K562 (cell line): ENCODE measurements at regions not wholly inside any gene's neighbourhood (a gene's known extent, or its start where the extent isn't known, plus 50 kb on each side); places are given as distances from the start of the nearest gene placed in this dataset.

Source experiments
- ATAC-seq: fragments of 200-7000 bp; cut with Tn5 transposase; 3 replicates; pipeline ENCODE4 v1.9.1; 2020; ENCODE audit warnings: moderate library complexity
- BruUV-seq: library from RNA; stranded (reverse); fragments of 400-500 nt; replicated peaks from 2 replicates; lab custom pipeline; 2021; lab: Mats Ljungman, UMichigan
- CTCF ChIA-PET: fragments of 300-600 bp; formaldehyde crosslinking; extraction: SDS; loops from one replicate; lab custom pipeline; 2021; ENCODE audit warnings: low intra/inter-chr PET ratio; lab: Yijun Ruan, JAX
- POLR2A ChIA-PET: fragments of 300-600, 350-650 bp; sonication (Branson Sonifier 250); formaldehyde crosslinking; extraction: SDS; loops from one replicate; lab custom pipeline; 2021; ENCODE audit warnings: antibody characterized with exemption, inconsistent platforms; lab: Yijun Ruan, JAX
- DNase-seq, 4 experiments: peaks; one replicate each; pipeline versions ENCODE4 v3.0.0 to v3.0.0-alpha.2; 2011 to 2018; ENCODE audit warnings: low spot score in 3 of 4, mixed read lengths in 3 of 4; ENCODE audit errors: extremely low read depth in 1 of 4
- FAIRE-seq: peaks from 2 replicates; lab custom pipeline; 2011; peaks lifted over from hg19 to GRCh38; lab: Jason Lieb, UNC
- H2AFZ ChIP-seq: 2 replicates; pipeline ENCODE4 v1.6.0; 2011; ENCODE audit warnings: low read depth, low read length, control low read depth, inconsistent platforms
- H3K27ac ChIP-seq: fragments of 200-600 bp; 3 replicates; pipeline ENCODE4 v1.8.0; 2011; ENCODE audit warnings: low read depth, mild to moderate bottlenecking, control low read depth, inconsistent platforms, low read length, moderate library complexity, mixed read lengths; ENCODE audit errors: extremely low read depth
- H3K27me3 ChIP-seq, 2 experiments: fragments of 300-600 bp in 1 of 2; 2 replicates in 1 of 2; 3 replicates in 1 of 2; pipeline versions ENCODE4 v1.6.0 to v1.8.0; 2011; ENCODE audit warnings: inconsistent platforms in 2 of 2, low read length in 2 of 2, mild to moderate bottlenecking in 1 of 2, mixed read lengths in 1 of 2, moderate library complexity in 1 of 2; ENCODE audit not compliant: control insufficient read depth in 2 of 2, insufficient read depth in 2 of 2
- H3K36me3 ChIP-seq: fragments of 300-600 bp; 3 replicates; pipeline ENCODE4 v1.8.0; 2011; ENCODE audit warnings: mild to moderate bottlenecking, low read length, inconsistent platforms; ENCODE audit not compliant: control insufficient read depth, insufficient read depth
- H3K4me1 ChIP-seq, 2 experiments: fragments of 200-600 bp in 1 of 2; replicated peaks in 1 of 2; 2 replicates in 1 of 2; 3 replicates in 1 of 2; pipeline versions ENCODE4 v1.5.1 to v1.8.0; 2011; ENCODE audit warnings: inconsistent platforms in 2 of 2, low read length in 2 of 2, mild to moderate bottlenecking in 1 of 2, mixed read lengths in 1 of 2, moderate library complexity in 1 of 2; ENCODE audit not compliant: control insufficient read depth in 2 of 2, insufficient read depth in 2 of 2
- H3K4me2 ChIP-seq: 2 replicates; pipeline ENCODE4 v1.6.1; 2011; ENCODE audit warnings: low read length, control low read depth, inconsistent platforms, mixed read lengths; ENCODE audit not compliant: insufficient read depth
- H3K4me3 ChIP-seq: fragments of 200-600 bp; sonication (generic), shearing (Covaris generic); 2 replicates; pipeline ENCODE4 v1.5.1; 2016; ENCODE audit warnings: control low read depth, inconsistent platforms
- H3K79me2 ChIP-seq: fragments of 200-600 bp; 3 replicates; pipeline ENCODE4 v1.8.0; 2011; ENCODE audit warnings: low read length, inconsistent platforms; ENCODE audit not compliant: control insufficient read depth, insufficient read depth
- H3K9ac ChIP-seq, 2 experiments: 2 replicates each; pipeline versions ENCODE4 v1.6.0 to v1.6.1; 2011; ENCODE audit warnings: low read depth in 2 of 2, low read length in 2 of 2, control low read depth in 1 of 2, inconsistent platforms in 1 of 2, mild to moderate bottlenecking in 1 of 2, mixed read lengths in 1 of 2; ENCODE audit not compliant: insufficient read depth in 1 of 2
- H3K9me1 ChIP-seq: one replicate; pipeline ENCODE4 v1.6.0; 2011; ENCODE audit warnings: inconsistent platforms, mild to moderate bottlenecking, low read length, moderate library complexity; ENCODE audit not compliant: control insufficient read depth, insufficient read depth
- H3K9me3 ChIP-seq: replicated peaks from 2 replicates; pipeline ENCODE4 v1.5.1; 2011; ENCODE audit warnings: low read depth, low read length, inconsistent platforms; ENCODE audit not compliant: control insufficient read depth, insufficient read depth
- H4K20me1 ChIP-seq: replicated peaks from 2 replicates; pipeline ENCODE4 v1.6.1; 2011; ENCODE audit warnings: low read length, inconsistent platforms, mixed read lengths; ENCODE audit not compliant: control insufficient read depth, insufficient read depth
- FOXK1 ChIP-seq: sonication (generic); formaldehyde crosslinking; IDR thresholded peaks from 2 replicates; pipeline ENCODE4 v1.8.0; 2022; ENCODE audit warnings: missing genetic modification reagents, mild to moderate bottlenecking, borderline replicate concordance
- IFI16 ChIP-seq: fragments of 250-450 bp; sonication (Bioruptor Pico); IDR thresholded peaks from 2 replicates; pipeline ENCODE4 v2.1.2; 2022; ENCODE audit warnings: mild to moderate bottlenecking, inconsistent platforms
- L3MBTL2 ChIP-seq: fragments of 450-650 bp; IDR thresholded peaks from 2 replicates; pipeline ENCODE4 v1.6.1; 2016; ENCODE audit warnings: mild to moderate bottlenecking, moderate library complexity
- POLR2B ChIP-seq: fragments of 450-650 bp; IDR thresholded peaks from 2 replicates; pipeline ENCODE4 v1.6.1; 2018; ENCODE audit warnings: low read depth; ENCODE audit not compliant: partially characterized antibody
- RFX1 ChIP-seq: fragments of 450-650 bp; IDR thresholded peaks from 2 replicates; pipeline ENCODE4 v1.6.1; 2016; ENCODE audit warnings: mild to moderate bottlenecking, moderate library complexity
- TBP ChIP-seq: optimal IDR thresholded peaks from 2 replicates; pipeline ENCODE3; 2011; ENCODE audit warnings: low read depth, low read length, improper control_type of control experiment
- ZNF165 ChIP-seq: fragments of 250-450 bp; sonication (Bioruptor Pico); IDR thresholded peaks from 2 replicates; pipeline ENCODE4 v1.4.0; 2020; ENCODE audit warnings: borderline replicate concordance
- ZNF507 ChIP-seq: conservative IDR thresholded peaks from 2 replicates; pipeline ENCODE4 v1.6.1; 2017; ENCODE audit warnings: missing genetic modification characterization, missing compliant biosample characterization
- ZNF561 ChIP-seq: fragments of 450-650 bp; formaldehyde crosslinking; conservative IDR thresholded peaks from 2 replicates; pipeline ENCODE4 v1.4.0; 2020; ENCODE audit warnings: mild to moderate bottlenecking, moderate library complexity
- WGBS: fragments of 100-300 bp; shearing (Covaris generic); methylation state at CpG from one replicate; pipeline ENCODE4 v1.1.6; 2016; ENCODE audit warnings: low coverage, mixed read lengths; ENCODE audit not compliant: insufficient coverage; ENCODE audit errors: missing lambda C conversion rate; 5-methylcytosine and 5-hydroxymethylcytosine counted together
- in situ Hi-C: fragments of 300-500 bp; cut with MboI; formaldehyde crosslinking; loops from 4 replicates; pipeline ENCODE4 v1.15.0; 2018; ENCODE audit warnings: inconsistent platforms, mixed read lengths
- intact Hi-C: fragments of 100-400 bp; cut with micrococcal nuclease; formaldehyde crosslinking; loops from 2 replicates; pipeline ENCODE4 v1.14.2; 2022

DNA sequence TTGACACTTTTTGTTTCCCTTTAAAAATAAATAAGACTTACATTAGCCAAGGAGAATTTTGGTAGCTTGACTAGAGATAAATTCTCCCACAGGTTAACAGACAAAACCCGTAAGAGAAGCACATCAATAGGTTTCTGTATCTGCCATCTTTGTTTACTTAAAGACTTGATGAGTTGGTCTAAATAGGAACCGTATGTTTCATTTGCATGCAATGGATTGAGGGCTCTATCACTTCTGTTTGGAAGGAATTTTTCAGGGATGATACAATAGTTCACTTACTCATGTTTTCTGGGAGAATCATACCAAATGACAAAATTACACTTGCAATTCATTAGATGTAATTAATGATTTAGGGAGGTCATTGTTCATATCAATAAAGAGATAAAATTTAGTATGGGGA lies 631.5 kb upstream of the NR2F2 start:
- H3K4me1 ChIP-seq: peaks cover 0 to 3% of the 10 kb centered on the region in 2 experiments; a peak in 2 of 5 replicates
- 100% methylated on average over 2 of the region's 2 CpGs for WGBS
- no peak overlapping the region for H3K4me3 ChIP-seq
- FAIRE-seq (no peak), DNase-seq (no peak), ATAC-seq (no peak)
- intact Hi-C loops: no loop called here
- POLR2A ChIA-PET: interaction anchor here (0.7 to 1.5 kb wide), 4 partner anchors 9 to 17 kb away, joined by 3 to 4 read pairs (median 4); no protein-coding TSS in a partner anchor
- no peaks in the 10 kb centered on the region for H4K20me1 ChIP-seq
- no peak overlapping the region for H3K4me2 ChIP-seq
- CTCF ChIA-PET: no interaction called here
- no peaks in the 10 kb centered on the region for H3K9me1 ChIP-seq
- in situ Hi-C loops: no loop called here
- no TSS peak for BruUV-seq
- TF ChIP-seq POLR2B (no peak), IFI16 (CRISPR knock-in tag) (no peak), ZNF507 (tag) (no peak), RFX1 (no peak), FOXK1 (no peak), ZNF165 (CRISPR knock-in tag) (no peak), ZNF561 (no peak), L3MBTL2 (no peak), TBP (no peak)
- TF ChIP-seq, all 486 proteins: peak for 0
- Histone ChIP-seq H2AFZ (no peak overlapping the region), H3K9me3 (peaks cover 33% of the 10 kb centered on the region), H3K9ac (no peak overlapping the region), H3K36me3 (peaks cover 21% of the 10 kb centered on the region), H3K27me3 (no peaks in the 10 kb centered on the region), H3K27ac (no peak overlapping the region), H3K79me2 (peaks cover 18% of the 10 kb centered on the region)
